ENCODE measurements at regions not wholly inside any gene's neighbourhood (a gene's known extent, or its start where the extent isn't known, plus 50 kb on each side); places are given as distances from the start of the nearest gene placed in this dataset.

GRCh38 chrX:39605866-39606265, 491.9 kb downstream of the BCOR start (continued):
- TF ChIP-seq REST (IDR thresholded peaks at IDR 0.05; ENCODE audit: low read depth), result no peak
- no peak for TF ChIP-seq MAX (IDR thresholded peaks at IDR 0.05)
- TF ChIP-seq EGR1 (IDR thresholded peaks at IDR 0.05; ENCODE audit: low read depth), result no peak
- TF ChIP-seq RAD21 (IDR thresholded peaks at IDR 0.05; ENCODE audit: low read depth), result no peak
- no peak for TF ChIP-seq ELF1 (IDR thresholded peaks at IDR 0.05; ENCODE audit: borderline replicate concordance, low read depth)
- no peak for TF ChIP-seq YY1 (IDR thresholded peaks at IDR 0.05; ENCODE audit: extremely low read depth, insufficient replicate concordance, low read depth, low read length)
- no peak for TF ChIP-seq CBX3 (IDR thresholded peaks at IDR 0.05; ENCODE audit: low read depth)
- TF ChIP-seq JUND (IDR thresholded peaks at IDR 0.05), result no peak
- TF ChIP-seq SRF (IDR thresholded peaks at IDR 0.05; ENCODE audit: low read depth), result no peak

- H3K4me3 ChIP-seq (replicated peaks in 1 of 2; ENCODE audit: low read depth in 1 of 2, low read length in 2 of 2), result no peak overlapping the region
- H3K9me3 ChIP-seq (ENCODE audit: control insufficient read depth in 1 of 2, insufficient read depth in 1 of 2, low read depth in 1 of 2, low read length in 2 of 2), result no peaks in the 10 kb centered on the region
- no peaks in the 10 kb centered on the region for H4K20me1 ChIP-seq (ENCODE audit: insufficient read depth)
- intact Hi-C loops (cut with micrococcal nuclease), result no loop called here
- H3K9ac ChIP-seq (ENCODE audit: low read length), result no peak overlapping the region
- no peak overlapping the region for H3K4me2 ChIP-seq (ENCODE audit: low read length)
- CTCF ChIA-PET, result no interaction called here
- H2AFZ ChIP-seq (ENCODE audit: low read depth, low read length, poor library complexity, severe bottlenecking), result no peak overlapping the region
- H3K27me3 ChIP-seq (ENCODE audit: insufficient read depth, low read length), result no peaks in the 10 kb centered on the region
- H3K9me2 ChIP-seq (ENCODE audit: insufficient read depth), result no peaks in the 10 kb centered on the region
- RAD21 ChIA-PET (ENCODE audit: low non-redundant PET in 1 of 2, low total read pairs in 2 of 2, uncharacterized antibody in 2 of 2, unreplicated experiment in 2 of 2), result no interaction called here
- no peak overlapping the region for H3K27ac ChIP-seq (ENCODE audit: low read depth, low read length)
- H3K36me3 ChIP-seq (ENCODE audit: control insufficient read depth in 1 of 2, insufficient read depth in 2 of 2, low read length in 2 of 2), result no peaks in the 10 kb centered on the region
- no peak for ATAC-seq
- no peak for DNase-seq (ENCODE audit: low read depth, low spot score)
- H3K79me2 ChIP-seq (ENCODE audit: insufficient read depth, low read length), result no peaks in the 10 kb centered on the region
- TF ChIP-seq YY1 (IDR thresholded peaks at IDR 0.05; ENCODE audit: extremely low read depth, insufficient replicate concordance, low read depth, low read length), result no peak
- no peak for TF ChIP-seq CTCF (IDR thresholded peaks at IDR 0.05 in 2 of 3, conservative IDR thresholded peaks at IDR 0.05 in 1 of 3; ENCODE audit: borderline replicate concordance in 1 of 3, insufficient read depth in 1 of 3, low read depth in 2 of 3, low read length in 2 of 3)
- no peak for TF ChIP-seq ZNF274 (IDR thresholded peaks at IDR 0.05; ENCODE audit: low read depth, low read length)
- no peak for TF ChIP-seq SIN3A (IDR thresholded peaks at IDR 0.05; ENCODE audit: low read depth)
- no TSS peak for BruUV-seq (replicated peaks)
- POLR2A ChIA-PET, result no interaction called here
- H3K4me1 ChIP-seq (ENCODE audit: control insufficient read depth in 1 of 2, insufficient read depth in 2 of 2, low read length in 2 of 2), result peaks cover 0 to 7% of the 10 kb centered on the region in 2 experiments; a peak in 1 of 4 replicates
Observed at GRCh38 chrX:39609941-39610340, 487.8 kb downstream of the BCOR start.

Data from HCT116 (cell line).